Heart right ventricle (tissue), 16 donors: ENCODE measurements at regions not wholly inside any gene's neighbourhood (a gene's known extent, or its start where the extent isn't known, plus 50 kb on each side); places are given as distances from the start of the nearest gene placed in this dataset.

ENCODE experiments used
- ATAC-seq, 8 donors: fragments of 200-7000 bp; cut with Tn5 transposase; one replicate each; pipeline ENCODE4 v1.9.1; 2020; ENCODE audit warnings: mild to moderate bottlenecking in 8 of 8, moderate library complexity in 8 of 8, moderate number of reproducible peaks in 1 of 8
- DNase-seq, 2 donors: peaks; one replicate each; pipeline ENCODE4 v3.0.0-alpha.2; 2020
- H3K27ac ChIP-seq, 10 donors: fragments of 200-600 bp; sonication (generic) in 2 of 10; one replicate each; pipeline versions ENCODE4 v1.5.0 to v1.8.0; 2020 to 2022; ENCODE audit warnings: mild to moderate bottlenecking in 3 of 10
- H3K27me3 ChIP-seq, 7 donors: fragments of 200-600 bp; one replicate each; pipeline ENCODE4 v1.8.0; 2021 to 2022; ENCODE audit warnings: mild to moderate bottlenecking in 2 of 7
- H3K36me3 ChIP-seq, 9 donors: fragments of 200-600 bp; sonication (generic) in 1 of 9; one replicate each; pipeline versions ENCODE4 v1.5.0 to v1.8.0; 2020 to 2022; ENCODE audit warnings: mild to moderate bottlenecking in 2 of 9
- H3K4me1 ChIP-seq, 9 donors: fragments of 200-600 bp; sonication (generic) in 1 of 9; one replicate each; pipeline versions ENCODE4 v1.5.0 to v1.8.0; 2020 to 2022; ENCODE audit warnings: mild to moderate bottlenecking in 4 of 9
- H3K4me3 ChIP-seq, 10 donors: fragments of 200-600 bp; sonication (generic) in 2 of 10; one replicate each; pipeline versions ENCODE4 v1.5.0 to v1.8.0; 2020 to 2022; ENCODE audit warnings: mild to moderate bottlenecking in 7 of 10, moderate library complexity in 2 of 10
- H3K9me3 ChIP-seq, 11 donors: fragments of 200-600 bp in 10 of 11; sonication (generic) in 2 of 11; one replicate each; pipeline versions ENCODE4 v1.5.0 to v1.8.0; 2013 to 2022; ENCODE audit warnings: mild to moderate bottlenecking in 2 of 11, control low read depth in 1 of 11, moderate library complexity in 1 of 11
- CTCF ChIP-seq, 9 donors: fragments of 200-600 bp; sonication (generic) in 2 of 9; IDR thresholded peaks; one replicate each; pipeline versions ENCODE4 v1.5.0 to v1.8.0; 2021 to 2022; ENCODE audit warnings: antibody characterized with exemption in 9 of 9, mild to moderate bottlenecking in 5 of 9, moderate library complexity in 1 of 9
- WGBS, 2 donors: extraction: QIAGEN DNeasy Blood & Tissue Kit; methylation state at CpG; one replicate each; pipeline ENCODE4 v1.1.7; 2013; ENCODE audit warnings: inconsistent platforms in 1 of 2; 5-methylcytosine and 5-hydroxymethylcytosine counted together
- intact Hi-C, 10 donors: fragments of 100-400 bp; cut with DNase I; formaldehyde crosslinking; loops; one replicate each; pipeline versions ENCODE4 v1.11.1 to v1.14.2; 2022
- donor health status: Arrhythmogenic right ventricular cardiomyopathy.
- donor health status: ischemic (EF 13 %, LVEDD 7.1; RV severe dilation, severe dysfunction).
- donor health status: healthy with polysubstance abuse.
- donor health status: DM: no; HTN: yes; CAD: no.
- donor health status: DM: no; HTN: no; CAD: no.
- donor health status: ischemic (EF 25% LVEDD 6.9; RV normal size, moderate dysfunction).
- donor health status: ischemic (EF 25% LVEDD 5.7; RV mildly dilated, moderate dysfunction).
- donor health status: healthy.
- donor health status: DM: yes; HTN: yes; CAD: no.
- donor health status: Ischemic cardiomyopathy.
- donor health status: ischemic (EF 35%, LVEDD 5.7; RV mildly dilated, moderate dysfunction).
- donor health status: nonischemic (EF 11% LVEDD 7.7; RV severe dilation, severe dysfunction).
- donor health status: DM: yes; HTN: yes; CAD: no.
- donor health status: PGD.
- donor health status: ischemic (EF 29% LVEDD 5.4; RV normal size, mild dysfunction).
- donor health status: nonischemic (EF 23%, LVEDD 6.1; RV moderate dilation, normal function).

GRCh38 chr16:59719121-59719520 lies 985.0 kb upstream of the GOT2 start:
- Histone ChIP-seq H3K4me1 (no peaks in the 10 kb centered on the region), H3K27me3 (no peaks in the 10 kb centered on the region), H3K36me3 (no peaks in the 10 kb centered on the region), H3K27ac (no peak overlapping the region), H3K9me3 (no peaks in the 10 kb centered on the region), H3K4me3 (no peak overlapping the region)
- no peak for ATAC-seq
- DNase-seq: no peak
- TF ChIP-seq CTCF (IDR thresholded peaks at IDR 0.05): no peak
- intact Hi-C loops: no loop called here
- 65% methylated on average over 2 of the region's 2 CpGs for WGBS, 2 donors

GRCh38 chr16:59707436-59708226 lies 973.5 kb upstream of the GOT2 start:
- 81% methylated on average over 8 of the region's 8 CpGs for WGBS, 2 donors
- no peak for DNase-seq
- Histone ChIP-seq H3K9me3 (peaks cover 0 to 9% (median 0%) of the 10 kb centered on the region in 11 donors), H3K36me3 (no peaks in the 10 kb centered on the region), H3K4me3 (no peak overlapping the region), H3K27ac (no peak overlapping the region), H3K4me1 (no peaks in the 10 kb centered on the region), H3K27me3 (no peaks in the 10 kb centered on the region)
- intact Hi-C loops: no loop called here
- ATAC-seq: no peak
- no peak for TF ChIP-seq CTCF (IDR thresholded peaks at IDR 0.05)

DNA sequence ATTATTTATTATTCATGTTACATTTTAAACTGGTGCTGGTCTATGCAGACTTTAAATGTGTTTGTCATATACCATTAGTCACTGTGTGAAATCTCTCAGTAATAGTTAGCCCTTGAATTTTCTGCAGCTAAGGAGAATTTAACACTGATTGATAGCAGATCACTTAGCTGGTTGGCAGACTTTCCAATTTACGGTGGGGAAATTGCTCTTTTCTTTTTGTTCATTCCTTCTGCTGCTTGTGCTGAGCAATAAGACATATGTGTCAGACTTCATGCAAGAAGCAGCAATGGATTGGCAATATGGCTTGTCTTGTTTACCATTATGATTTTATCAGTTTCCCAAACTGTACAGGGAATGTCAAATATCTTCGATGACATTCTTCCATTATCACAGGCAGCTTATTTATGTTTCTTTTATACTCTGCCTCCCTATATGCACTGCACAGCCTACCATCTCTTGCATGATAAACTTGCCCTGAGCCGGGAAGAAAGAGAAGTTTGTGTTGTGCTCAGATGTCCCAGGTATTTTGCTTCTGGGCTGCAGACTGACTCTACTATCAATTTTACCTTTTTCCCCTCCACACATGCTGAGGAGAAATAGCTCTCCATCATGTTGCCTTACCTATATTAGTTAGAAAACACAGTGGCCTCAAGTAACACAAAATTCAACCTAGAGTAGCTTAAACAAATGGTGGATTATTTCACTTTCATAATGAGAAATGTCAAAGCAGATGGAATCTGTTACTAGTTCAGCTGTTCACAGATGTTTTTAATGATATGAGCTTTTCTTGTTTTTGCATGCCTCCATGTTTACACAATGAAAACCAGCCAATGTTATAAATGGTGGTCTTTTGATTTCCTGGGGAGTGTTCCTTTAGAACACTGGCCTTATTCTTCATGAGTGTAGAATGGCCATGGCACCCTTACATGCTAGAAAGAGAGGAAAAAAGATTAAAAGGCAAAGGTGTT lies 968.1 kb upstream of the GOT2 start:
- 54 to 55% methylated on average over 3 of the region's 3 CpGs for WGBS, 2 donors
- ATAC-seq (no peak), DNase-seq (no peak)
- Histone ChIP-seq H3K27me3 (no peaks in the 10 kb centered on the region), H3K27ac (no peak overlapping the region), H3K4me3 (no peak overlapping the region), H3K4me1 (no peaks in the 10 kb centered on the region), H3K36me3 (no peaks in the 10 kb centered on the region), H3K9me3 (no peaks in the 10 kb centered on the region)
- intact Hi-C loops: no loop called here
- no peak for TF ChIP-seq CTCF (IDR thresholded peaks at IDR 0.05)

DNA sequence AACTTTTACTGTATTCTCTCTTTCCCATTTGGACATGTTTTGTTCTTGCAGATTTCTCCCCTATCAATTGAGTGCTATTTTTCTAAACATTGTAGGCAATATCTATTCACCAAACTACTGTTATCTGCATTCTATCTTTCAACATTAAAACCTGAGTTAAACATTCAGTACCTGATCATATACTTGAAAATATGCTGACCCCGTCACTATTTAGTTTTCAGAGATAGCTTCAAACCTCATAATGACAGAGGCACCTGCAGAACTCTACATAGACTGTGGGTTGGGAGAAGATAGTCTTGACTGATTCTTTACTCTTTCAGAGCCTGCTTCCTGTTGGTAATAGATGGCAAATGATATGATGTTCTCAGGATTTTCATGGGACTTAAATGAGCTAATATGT lies 965.7 kb upstream of the GOT2 start:
- 79 to 86% methylated on average over 1 of the region's 1 CpG for WGBS, 2 donors

More for the DNA sequence above, 965.7 kb upstream of the GOT2 start:
- no peak for TF ChIP-seq CTCF (IDR thresholded peaks at IDR 0.05)
- DNase-seq (no peak), ATAC-seq (no peak)
- intact Hi-C loops: no loop called here
- Histone ChIP-seq H3K4me3 (no peak overlapping the region), H3K27me3 (no peaks in the 10 kb centered on the region), H3K4me1 (no peaks in the 10 kb centered on the region), H3K27ac (no peak overlapping the region), H3K9me3 (peaks cover 0 to 2% (median 0%) of the 10 kb centered on the region in 11 donors), H3K36me3 (no peaks in the 10 kb centered on the region)
